HepG2 (cell line): ENCODE measurements at regions not wholly inside any gene's neighbourhood (a gene's known extent, or its start where the extent isn't known, plus 50 kb on each side); places are given as distances from the start of the nearest gene placed in this dataset.

Source experiments
- AKAP8 ChIP-seq: sonication (generic); formaldehyde crosslinking; IDR thresholded peaks from 2 replicates; pipeline ENCODE4 v1.5.1; 2020; ENCODE audit warnings: mild to moderate bottlenecking, missing genetic modification reagents
- BRD4 ChIP-seq: sonication (generic); formaldehyde crosslinking; IDR thresholded peaks from 2 replicates; pipeline ENCODE4 v1.4.0; 2020; ENCODE audit warnings: missing genetic modification reagents
- IRX3 ChIP-seq: sonication (generic); formaldehyde crosslinking; IDR thresholded peaks from 2 replicates; pipeline ENCODE4 v1.8.1; 2023; ENCODE audit warnings: mild to moderate bottlenecking, low read depth, missing genetic modification reagents, borderline replicate concordance
- ISL2 ChIP-seq: sonication (generic); formaldehyde crosslinking; IDR thresholded peaks from 2 replicates; pipeline ENCODE4 v1.5.0; 2020; ENCODE audit warnings: missing genetic modification reagents
- JUNB ChIP-seq: sonication (generic); formaldehyde crosslinking; IDR thresholded peaks from 2 replicates; pipeline ENCODE4 v1.8.0; 2022; ENCODE audit warnings: missing genetic modification reagents, mild to moderate bottlenecking, borderline replicate concordance
- MLXIP ChIP-seq: sonication (generic); formaldehyde crosslinking; IDR thresholded peaks from 2 replicates; pipeline ENCODE4 v1.9.0; 2021; ENCODE audit warnings: missing genetic modification reagents, borderline replicate concordance
- NCOR1 ChIP-seq: fragments of 200-600 bp; sonication (generic); IDR thresholded peaks from 2 replicates; pipeline ENCODE4 v1.7.0; 2017; ENCODE audit warnings: antibody characterized with exemption, low read length, borderline replicate concordance
- NR2F6 ChIP-seq, 2 experiments: IDR thresholded peaks; 2 replicates each; pipeline ENCODE4 v1.6.1; 2016; ENCODE audit warnings: antibody characterized with exemption in 1 of 2, mild to moderate bottlenecking in 1 of 2
- NRL ChIP-seq: sonication (generic); formaldehyde crosslinking; IDR thresholded peaks from 2 replicates; pipeline ENCODE4 v1.5.0; 2020; ENCODE audit warnings: missing genetic modification reagents, mild to moderate bottlenecking, moderate library complexity, borderline replicate concordance
- PRDM4 ChIP-seq: sonication (generic); formaldehyde crosslinking; IDR thresholded peaks from 2 replicates; pipeline ENCODE4 v1.9.0; 2021; ENCODE audit warnings: missing genetic modification reagents, borderline replicate concordance
- TRIM22 ChIP-seq: fragments of 450-650 bp; IDR thresholded peaks from 2 replicates; pipeline ENCODE4 v1.6.1; 2017
- ZEB1 ChIP-seq: IDR thresholded peaks from 2 replicates; pipeline ENCODE4 v1.6.1; 2012; ENCODE audit warnings: mild to moderate bottlenecking, low read depth, inconsistent platforms; ENCODE audit not compliant: insufficient replicate concordance
- ZMAT3 ChIP-seq: sonication (generic); formaldehyde crosslinking; conservative IDR thresholded peaks from 2 replicates; pipeline ENCODE4 v1.7.0; 2021; ENCODE audit warnings: missing genetic modification reagents
- ZMYM3 ChIP-seq: sonication (generic); formaldehyde crosslinking; IDR thresholded peaks from 2 replicates; pipeline ENCODE4 v1.5.1; 2020; ENCODE audit warnings: mild to moderate bottlenecking, missing genetic modification reagents
- ZNF263 ChIP-seq: sonication (generic); formaldehyde crosslinking; IDR thresholded peaks from 2 replicates; pipeline ENCODE4 v1.4.0; 2020; ENCODE audit warnings: missing genetic modification reagents
- ZNF317 ChIP-seq: sonication (generic); formaldehyde crosslinking; IDR thresholded peaks from 2 replicates; pipeline ENCODE4 v1.5.0; 2020; ENCODE audit warnings: mild to moderate bottlenecking, missing genetic modification reagents
- ZNF335 ChIP-seq: sonication (generic); formaldehyde crosslinking; IDR thresholded peaks from 2 replicates; pipeline ENCODE4 v1.4.0; 2020; ENCODE audit warnings: missing genetic modification reagents
- ZNF547 ChIP-seq: sonication (generic); formaldehyde crosslinking; IDR thresholded peaks from 2 replicates; pipeline ENCODE4 v1.5.1; 2020; ENCODE audit warnings: mild to moderate bottlenecking, missing genetic modification reagents
- ZNF629 ChIP-seq: sonication (generic); formaldehyde crosslinking; conservative IDR thresholded peaks from 2 replicates; pipeline ENCODE4 v1.5.0; 2020; ENCODE audit warnings: missing genetic modification reagents
- ZNF75D ChIP-seq: sonication (generic); formaldehyde crosslinking; IDR thresholded peaks from 2 replicates; pipeline ENCODE4 v1.8.1; 2023; ENCODE audit warnings: missing genetic modification reagents, mild to moderate bottlenecking, borderline replicate concordance
- ZNF770 ChIP-seq: sonication (generic); formaldehyde crosslinking; IDR thresholded peaks from 2 replicates; pipeline ENCODE4 v1.5.0; 2020; ENCODE audit warnings: mild to moderate bottlenecking, missing genetic modification reagents

GRCh38 chr16:50467943-50468748 lies 80.0 kb upstream of the NKD1 start (continued):
- peak; percentile 28; the same call in 1 of the 2 replicates for TF ChIP-seq MLXIP (CRISPR knock-in tag)
- peak; percentile 68 for TF ChIP-seq ZNF629 (CRISPR knock-in tag)
- peak; percentile 93 for TF ChIP-seq NRL (CRISPR knock-in tag)
- peak; percentile 84 for TF ChIP-seq ZNF263 (CRISPR knock-in tag)
- TF ChIP-seq ISL2 (CRISPR knock-in tag) = peak; percentile 91
- TF ChIP-seq IRX3 (CRISPR knock-in tag) = no peak
- TF ChIP-seq ZNF317 (CRISPR knock-in tag) = peak; percentile 84
- TF ChIP-seq ZNF547 = no peak
- TF ChIP-seq ZNF335 (CRISPR knock-in tag) = 0 out of 2 replicates have a peak, but pooled peaks have one; percentile 72
- TF ChIP-seq BRD4 = peak; percentile 87
- TF ChIP-seq ZEB1 = peak; percentile 19
- no peak for TF ChIP-seq JUNB (CRISPR knock-in tag)
- TF ChIP-seq ZMYM3 (CRISPR knock-in tag) = peak; percentile 96
- peak; percentile 93 for TF ChIP-seq ZMAT3
- peak; percentile 64; the same call in 1 of the 2 replicates for TF ChIP-seq AKAP8 (CRISPR knock-in tag)
- no peak for TF ChIP-seq ZNF75D (CRISPR knock-in tag)
- peak; percentile 85 for TF ChIP-seq ZNF770 (CRISPR knock-in tag)
- peak; percentile 72; the same call in 1 of the 2 replicates for TF ChIP-seq NCOR1
- peak; percentile 87 for TF ChIP-seq NR2F6 (IDR thresholded peaks at IDR 0.05)
- TF ChIP-seq NR2F6 (CRISPR knock-in tag; IDR thresholded peaks at IDR 0.05) = peak; percentile 95
- no peak for TF ChIP-seq PRDM4 (CRISPR knock-in tag)
- no peak for TF ChIP-seq TRIM22
